Loucy (cell line): ENCODE measurements at regions not wholly inside any gene's neighbourhood (a gene's known extent, or its start where the extent isn't known, plus 50 kb on each side); places are given as distances from the start of the nearest gene placed in this dataset.

ENCODE experiments used
- H2AFZ ChIP-seq: fragments of 200-600 bp; sonication (generic); 2 replicates; pipeline ENCODE4 v1.6.0; 2016; ENCODE audit warnings: antibody characterized with exemption, mild to moderate bottlenecking, low read length, moderate library complexity
- H3F3A ChIP-seq: fragments of 200-600 bp; 2 replicates; pipeline ENCODE4 v1.6.0; 2016; ENCODE audit warnings: antibody characterized with exemption, low read depth, mild to moderate bottlenecking
- H3K27me3 ChIP-seq: fragments of 200-600 bp; sonication (generic); 2 replicates; pipeline ENCODE4 v1.6.1; 2014; ENCODE audit warnings: low read length, mild to moderate bottlenecking; ENCODE audit not compliant: insufficient read depth, poor library complexity, severe bottlenecking
- H3K36me3 ChIP-seq: fragments of 200-600 bp; sonication (generic); 2 replicates; pipeline ENCODE4 v1.6.1; 2016; ENCODE audit warnings: low read length; ENCODE audit not compliant: insufficient read depth
- H3K4me1 ChIP-seq: fragments of 200-600 bp; sonication (generic); 2 replicates; pipeline ENCODE4 v1.5.1; 2014; ENCODE audit warnings: low read length, mild to moderate bottlenecking; ENCODE audit not compliant: insufficient read depth, poor library complexity, severe bottlenecking
- H3K4me2 ChIP-seq: fragments of 200-600 bp; sonication (generic); 2 replicates; pipeline ENCODE4 v1.6.0; 2014; ENCODE audit warnings: antibody characterized with exemption, low read length, low read depth, mild to moderate bottlenecking; ENCODE audit not compliant: poor library complexity, severe bottlenecking
- H3K4me3 ChIP-seq: fragments of 200-600 bp; sonication (generic); 2 replicates; pipeline ENCODE4 v1.5.1; 2014; ENCODE audit warnings: low read length, mild to moderate bottlenecking, mixed read lengths; ENCODE audit not compliant: poor library complexity, severe bottlenecking
- H3K79me2 ChIP-seq: fragments of 200-600 bp; sonication (generic); 2 replicates; pipeline ENCODE4 v1.6.1; 2014; ENCODE audit warnings: low read length; ENCODE audit not compliant: insufficient read depth
- H3K9ac ChIP-seq: fragments of 200-600 bp; sonication (generic); 2 replicates; pipeline ENCODE4 v1.6.0; 2014; ENCODE audit warnings: mild to moderate bottlenecking, low read depth, low read length, moderate library complexity; ENCODE audit not compliant: poor library complexity, severe bottlenecking
- H3K9me2 ChIP-seq: fragments of 200-600 bp; sonication (generic); replicated peaks from 2 replicates; pipeline ENCODE4 v1.6.1; 2016; ENCODE audit warnings: low read depth, low read length, mixed read lengths
- H3K9me3 ChIP-seq: fragments of 200-600 bp; sonication (generic); 2 replicates; pipeline ENCODE4 v1.6.1; 2014; ENCODE audit warnings: mild to moderate bottlenecking, antibody characterized with exemption, low read length, low read depth; ENCODE audit not compliant: insufficient read depth
- H4K20me1 ChIP-seq: fragments of 200-600 bp; sonication (generic); 2 replicates; pipeline ENCODE4 v1.6.0; 2014; ENCODE audit warnings: antibody characterized with exemption, low read length, mild to moderate bottlenecking; ENCODE audit not compliant: insufficient read depth, poor library complexity, severe bottlenecking
- CTCF ChIP-seq: fragments of 200-600 bp; sonication (generic); conservative IDR thresholded peaks from 2 replicates; pipeline ENCODE4 v1.5.1; 2014; ENCODE audit warnings: mild to moderate bottlenecking, antibody characterized with exemption, low read length
- EZH2phosphoT487 ChIP-seq: fragments of 200-600 bp; IDR thresholded peaks from 2 replicates; pipeline ENCODE4 v1.6.1; 2018; ENCODE audit warnings: antibody characterized with exemption, mild to moderate bottlenecking, moderate library complexity, borderline replicate concordance

- no peak overlapping the region for H2AFZ ChIP-seq
- H3K4me2 ChIP-seq: no peak overlapping the region
- H3F3A ChIP-seq: no peaks in the 10 kb centered on the region
- no peak for TF ChIP-seq CTCF
- no peak for TF ChIP-seq EZH2phosphoT487
- no peaks in the 10 kb centered on the region for H3K9me3 ChIP-seq
- H3K4me3 ChIP-seq: no peak overlapping the region
- H3K27me3 ChIP-seq: no peaks in the 10 kb centered on the region
- no peaks in the 10 kb centered on the region for H3K36me3 ChIP-seq
- no peaks in the 10 kb centered on the region for H3K9me2 ChIP-seq
- H3K9ac ChIP-seq: no peak overlapping the region
- no peaks in the 10 kb centered on the region for H4K20me1 ChIP-seq
- no peaks in the 10 kb centered on the region for H3K4me1 ChIP-seq
- no peaks in the 10 kb centered on the region for H3K79me2 ChIP-seq
These were observed 296.4 kb upstream of the VCX start for GRCh38 chrX:7546551-7547080.

- Histone ChIP-seq H3K9me2 (no peaks in the 10 kb centered on the region), H3F3A (no peaks in the 10 kb centered on the region), H3K9me3 (no peaks in the 10 kb centered on the region), H3K4me1 (no peaks in the 10 kb centered on the region), H4K20me1 (no peaks in the 10 kb centered on the region), H2AFZ (no peak overlapping the region), H3K36me3 (no peaks in the 10 kb centered on the region), H3K79me2 (no peaks in the 10 kb centered on the region), H3K27me3 (no peaks in the 10 kb centered on the region), H3K9ac (no peak overlapping the region), H3K4me3 (no peak overlapping the region), H3K4me2 (no peak overlapping the region)
- TF ChIP-seq CTCF (no peak), EZH2phosphoT487 (no peak)
These were observed 297.4 kb upstream of the VCX start for GRCh38 chrX:7545564-7545963.

GRCh38 chrX:7542587-7543380 lies 300.2 kb upstream of the VCX start:
- Histone ChIP-seq H3K9ac (no peak overlapping the region), H3K9me3 (no peaks in the 10 kb centered on the region), H4K20me1 (no peaks in the 10 kb centered on the region), H3K4me1 (no peaks in the 10 kb centered on the region), H3K4me2 (no peak overlapping the region), H3K4me3 (no peak overlapping the region), H3K79me2 (no peaks in the 10 kb centered on the region), H3K9me2 (no peaks in the 10 kb centered on the region), H3K36me3 (no peaks in the 10 kb centered on the region), H2AFZ (no peak overlapping the region), H3F3A (no peaks in the 10 kb centered on the region), H3K27me3 (no peaks in the 10 kb centered on the region)
- no peak for TF ChIP-seq EZH2phosphoT487
- TF ChIP-seq CTCF: no peak
